Activated T-cell treated with anti-CD3 and anti-CD28 coated beads, Interleukin-2, amount 50 U/mL, for 24 hours (primary cell): ENCODE measurements at regions not wholly inside any gene's neighbourhood (a gene's known extent, or its start where the extent isn't known, plus 50 kb on each side); places are given as distances from the start of the nearest gene placed in this dataset.

ENCODE experiments used
- DNase-seq: peaks from one replicate; pipeline ENCODE4 v3.0.0-alpha.2; 2020
- H3K27ac Mint-ChIP-seq: 2 replicates; pipeline ENCODE4 v1.8.0; 2020; ENCODE audit warnings: mild to moderate bottlenecking, mixed read lengths
- H3K27me3 Mint-ChIP-seq: 2 replicates; pipeline ENCODE4 v1.8.0; 2020; ENCODE audit warnings: mixed read lengths
- H3K36me3 Mint-ChIP-seq: 2 replicates; pipeline ENCODE4 v1.8.0; 2020; ENCODE audit warnings: low read depth, mixed read lengths
- H3K4me1 Mint-ChIP-seq: 2 replicates; pipeline ENCODE4 v1.8.0; 2020; ENCODE audit warnings: low read depth, mixed read lengths
- H3K4me3 Mint-ChIP-seq: 2 replicates; pipeline ENCODE4 v1.8.0; 2020; ENCODE audit warnings: mild to moderate bottlenecking, moderate library complexity, mixed read lengths
- H3K9me3 Mint-ChIP-seq: 2 replicates; pipeline ENCODE4 v1.8.0; 2020; ENCODE audit warnings: mixed read lengths

DNA sequence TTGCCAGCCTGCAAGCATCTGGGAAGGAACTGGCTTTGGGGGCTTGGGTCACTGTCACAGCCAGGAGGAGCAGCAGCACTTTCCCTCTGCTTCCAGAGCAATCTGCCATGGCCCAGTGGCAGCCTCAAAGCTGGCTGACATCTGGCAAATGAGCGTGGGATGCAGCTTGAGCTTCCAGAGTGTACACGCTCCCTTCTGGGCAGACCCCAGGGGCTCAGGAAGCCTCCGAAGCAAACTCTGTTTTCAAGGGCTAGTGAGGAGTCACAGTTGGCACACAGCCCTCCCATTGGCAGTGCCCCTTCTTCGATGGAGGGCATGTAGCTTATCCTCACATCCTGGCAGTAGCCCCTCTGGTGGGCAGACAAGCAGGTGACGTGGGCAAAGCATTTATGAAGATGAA is 249.6 kb downstream of the ENGASE start:
- H3K4me1 Mint-ChIP-seq: no peaks in the 10 kb centered on the region
- no peaks in the 10 kb centered on the region for H3K36me3 Mint-ChIP-seq
- no peak for DNase-seq
- peaks cover 40% of the 10 kb centered on the region for H3K27me3 Mint-ChIP-seq
- no peaks in the 10 kb centered on the region for H3K9me3 Mint-ChIP-seq
- H3K4me3 Mint-ChIP-seq: no peak overlapping the region
- no peak overlapping the region for H3K27ac Mint-ChIP-seq

DNA sequence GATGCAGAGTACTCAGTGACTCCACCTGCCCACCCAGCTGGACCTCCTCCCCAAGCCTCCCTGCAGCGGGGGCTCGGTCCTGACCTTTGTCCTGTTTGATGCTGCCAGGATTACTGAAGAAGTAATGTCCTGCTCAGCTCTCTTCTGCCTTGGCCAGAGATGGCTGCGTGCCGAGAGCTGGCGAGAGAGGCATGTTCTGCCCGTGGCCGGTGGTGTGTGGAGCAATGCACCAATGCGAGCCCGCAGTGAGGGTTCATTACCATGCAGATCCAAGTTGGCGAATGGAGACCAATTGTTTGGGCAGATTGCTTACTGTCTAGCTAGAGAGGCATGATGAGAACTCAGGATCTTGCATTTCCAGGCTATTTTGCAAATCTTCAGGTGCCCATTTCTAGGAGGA is 248.9 kb downstream of the ENGASE start:
- no peaks in the 10 kb centered on the region for H3K9me3 Mint-ChIP-seq
- no peaks in the 10 kb centered on the region for H3K4me1 Mint-ChIP-seq
- peaks cover 38% of the 10 kb centered on the region for H3K27me3 Mint-ChIP-seq
- H3K36me3 Mint-ChIP-seq: no peaks in the 10 kb centered on the region
- no peak overlapping the region for H3K4me3 Mint-ChIP-seq
- no peak for DNase-seq
- H3K27ac Mint-ChIP-seq: no peak overlapping the region

DNA sequence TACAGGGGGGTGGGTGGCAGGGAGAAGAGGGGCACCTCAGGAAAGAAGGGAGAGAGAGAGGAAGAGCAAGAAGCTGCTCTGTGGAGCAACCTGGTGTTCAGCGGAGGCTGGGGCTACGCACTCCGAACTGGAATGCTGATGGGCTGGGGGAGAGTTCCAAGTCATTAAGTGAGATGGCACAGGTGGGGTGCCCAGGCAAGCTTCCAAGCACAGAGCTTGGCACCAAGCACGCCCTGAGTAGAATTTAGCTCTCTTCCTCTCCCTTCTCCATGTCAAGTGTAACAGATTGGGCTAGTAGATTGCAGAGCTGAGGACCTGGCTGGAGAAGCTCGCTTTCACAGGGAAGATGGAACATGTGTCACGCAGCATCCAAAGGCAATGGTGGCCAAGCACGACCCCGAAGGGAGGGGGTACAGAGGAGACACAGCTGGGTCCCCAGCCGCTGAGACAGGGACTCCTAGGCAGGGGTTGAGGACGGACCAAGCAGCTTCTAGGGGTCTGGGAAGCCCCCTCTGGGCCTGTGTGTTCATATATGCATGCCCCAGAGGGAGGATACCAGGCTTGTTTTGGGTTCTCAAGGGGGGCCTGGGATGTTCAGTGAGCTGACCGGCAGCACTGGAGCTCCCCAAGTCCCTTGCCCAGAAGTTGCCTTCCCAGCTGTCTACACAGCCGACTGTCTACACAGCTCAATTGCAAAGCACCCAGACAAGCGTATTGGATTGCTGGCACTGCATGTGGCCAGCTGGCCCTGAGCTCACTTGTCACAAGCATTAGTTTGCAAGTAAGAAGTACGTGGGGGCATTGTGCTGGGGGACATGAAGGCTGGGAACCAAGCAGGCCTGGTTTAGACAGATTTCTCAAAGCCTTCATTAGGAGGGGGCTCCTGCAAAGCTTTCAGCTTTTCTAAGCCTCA is 247.8 kb downstream of the ENGASE start:
- Mint-ChIP-seq H3K36me3 (no peaks in the 10 kb centered on the region), H3K27ac (no peak overlapping the region), H3K4me1 (no peaks in the 10 kb centered on the region), H3K27me3 (peaks cover 35% of the 10 kb centered on the region), H3K4me3 (no peak overlapping the region), H3K9me3 (no peaks in the 10 kb centered on the region)
- no peak for DNase-seq

DNA sequence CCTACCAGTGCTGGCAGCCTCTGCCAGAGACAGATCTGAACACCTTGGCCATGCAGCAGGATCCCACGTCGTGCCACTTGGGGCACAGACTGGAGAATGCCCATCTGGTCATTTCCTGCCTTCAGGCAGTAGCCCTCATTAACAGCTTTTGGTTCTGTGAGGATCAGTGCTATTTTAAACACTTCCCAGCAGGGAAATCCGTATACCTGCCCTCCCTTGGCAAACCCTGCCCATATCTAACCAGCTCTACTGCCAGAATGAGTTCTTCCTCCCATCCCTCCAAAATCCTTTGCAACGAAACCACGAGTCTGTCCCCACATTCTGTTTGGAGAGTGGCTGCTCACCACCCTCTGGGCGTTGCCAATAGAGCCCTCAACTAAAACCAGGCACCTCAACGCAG is 245.7 kb downstream of the ENGASE start:
- Mint-ChIP-seq H3K36me3 (no peaks in the 10 kb centered on the region), H3K4me1 (no peaks in the 10 kb centered on the region), H3K9me3 (no peaks in the 10 kb centered on the region), H3K4me3 (no peak overlapping the region), H3K27ac (no peak overlapping the region), H3K27me3 (peaks cover 31% of the 10 kb centered on the region)
- no peak for DNase-seq

DNA sequence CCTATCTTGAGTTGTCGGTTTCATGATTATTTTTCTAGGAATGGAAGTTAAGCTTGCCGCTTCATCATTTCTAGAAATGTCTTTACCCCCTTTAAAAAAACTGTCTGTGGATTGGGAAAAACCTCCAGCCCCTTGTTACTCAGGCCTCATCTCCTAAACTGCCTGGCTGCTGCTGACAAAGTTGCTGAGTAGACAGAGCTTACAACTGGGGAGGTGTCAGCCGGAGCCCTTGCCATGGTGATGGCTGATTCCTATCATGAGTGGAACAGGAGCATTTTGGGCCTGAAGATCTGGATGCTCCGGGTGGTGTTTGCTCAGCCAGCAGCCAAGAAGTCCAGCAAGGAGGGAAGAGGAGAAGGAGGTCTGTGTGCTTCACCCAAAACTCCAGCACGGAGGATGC is 243.3 kb downstream of the ENGASE start:
- no peaks in the 10 kb centered on the region for H3K9me3 Mint-ChIP-seq
- no peak overlapping the region for H3K4me3 Mint-ChIP-seq
- no peak for DNase-seq
- H3K4me1 Mint-ChIP-seq: no peaks in the 10 kb centered on the region
- no peak overlapping the region for H3K27ac Mint-ChIP-seq
- no peaks in the 10 kb centered on the region for H3K36me3 Mint-ChIP-seq
- H3K27me3 Mint-ChIP-seq: peaks cover 41% of the 10 kb centered on the region

DNA sequence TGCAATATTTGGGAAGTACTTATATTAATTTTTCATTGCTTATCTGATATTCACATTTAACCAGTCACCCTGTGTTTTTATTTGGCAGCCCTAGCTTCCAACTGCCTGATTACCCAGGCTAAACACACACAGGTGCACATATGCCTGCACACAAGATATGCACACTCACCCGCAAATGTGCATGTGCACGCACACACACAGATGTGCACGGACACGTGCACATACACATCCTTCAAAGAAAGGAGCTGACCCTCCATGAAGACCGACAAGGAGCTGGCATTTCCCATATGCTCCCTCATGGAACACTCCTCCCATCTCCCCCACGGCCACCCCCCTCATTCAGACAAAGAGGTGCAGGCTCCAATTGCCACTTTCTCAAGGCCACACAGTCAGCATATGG is 242.2 kb downstream of the ENGASE start:
- Mint-ChIP-seq H3K27me3 (peaks cover 47% of the 10 kb centered on the region), H3K9me3 (no peaks in the 10 kb centered on the region), H3K4me3 (no peak overlapping the region), H3K27ac (no peak overlapping the region), H3K4me1 (no peaks in the 10 kb centered on the region), H3K36me3 (no peaks in the 10 kb centered on the region)
- DNase-seq: no peak

DNA sequence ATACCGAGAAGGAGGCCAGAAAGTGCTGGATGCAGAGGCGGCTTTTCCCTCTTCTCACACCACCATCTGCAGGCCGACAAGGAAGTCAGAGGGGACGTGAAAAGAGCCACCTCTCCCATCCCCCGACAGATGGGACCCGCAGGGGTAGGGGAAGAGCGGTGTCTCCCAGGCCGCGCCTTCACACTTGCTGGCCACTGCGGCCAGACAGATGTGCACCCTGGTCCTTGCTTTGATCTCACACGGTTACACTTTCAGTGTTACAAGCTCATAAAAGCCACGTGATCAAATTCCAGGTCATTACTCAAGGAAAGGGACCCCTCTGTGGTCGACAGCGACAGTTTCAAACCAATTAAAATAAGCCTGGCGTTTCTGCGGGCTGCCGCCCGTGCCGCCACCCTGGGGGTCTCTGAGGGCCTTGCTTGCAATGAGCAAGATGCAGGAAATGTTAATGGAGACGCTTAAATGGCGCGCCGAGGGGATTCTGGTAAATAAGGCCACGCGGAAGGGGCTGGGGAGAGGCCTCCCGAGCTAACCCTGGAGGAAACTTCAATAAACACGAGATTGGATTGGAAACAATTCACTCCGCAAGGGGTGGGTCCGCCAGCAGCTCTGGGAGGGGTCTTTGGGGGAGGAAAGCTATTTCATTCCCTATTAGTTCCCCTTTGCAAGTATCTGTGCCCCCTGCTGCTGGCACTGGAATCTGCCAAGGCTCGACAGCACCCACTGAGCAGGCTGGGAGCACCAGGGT is 240.9 kb downstream of the ENGASE start:
- no peaks in the 10 kb centered on the region for H3K4me1 Mint-ChIP-seq
- H3K27me3 Mint-ChIP-seq: peaks cover 48% of the 10 kb centered on the region
- no peaks in the 10 kb centered on the region for H3K9me3 Mint-ChIP-seq
- H3K4me3 Mint-ChIP-seq: no peak overlapping the region
- no peak overlapping the region for H3K27ac Mint-ChIP-seq
- DNase-seq: no peak
- H3K36me3 Mint-ChIP-seq: no peaks in the 10 kb centered on the region

DNA sequence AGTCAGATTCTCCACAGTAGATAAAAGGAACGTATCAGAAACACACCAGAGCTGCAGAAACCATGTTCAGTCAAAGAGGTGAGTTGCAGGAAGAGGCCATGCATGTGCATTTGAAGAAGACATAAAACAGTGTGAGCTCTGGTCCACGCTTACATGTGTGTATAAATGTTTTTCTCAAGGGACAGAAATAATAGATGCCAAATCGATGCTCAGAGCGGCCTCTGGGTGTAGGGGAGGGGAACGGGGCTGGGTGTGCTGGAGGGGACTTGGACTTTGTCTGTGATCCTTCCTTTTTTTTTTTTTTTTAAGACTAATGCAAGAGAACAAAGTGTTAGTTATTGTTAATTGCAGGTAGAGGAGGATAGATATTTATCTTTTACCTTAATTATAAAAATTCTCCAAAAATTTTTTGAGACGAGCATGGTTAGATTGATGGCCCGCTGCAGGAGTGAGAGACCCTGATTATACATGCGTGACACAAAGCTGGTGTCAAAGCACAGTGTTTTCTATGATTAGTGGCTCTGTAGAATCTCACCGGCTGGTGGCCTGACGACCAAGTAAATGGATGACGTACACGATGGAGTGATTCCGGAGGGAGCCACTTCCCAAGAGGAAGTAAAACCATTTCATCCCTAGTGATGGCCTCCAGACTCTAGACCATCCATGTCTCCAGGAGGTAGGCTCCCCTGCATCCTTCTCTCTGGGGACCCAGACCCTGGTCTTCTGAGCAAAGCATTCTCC is 240.2 kb downstream of the ENGASE start:
- H3K4me3 Mint-ChIP-seq: no peak overlapping the region
- no peak overlapping the region for H3K27ac Mint-ChIP-seq

DNA sequence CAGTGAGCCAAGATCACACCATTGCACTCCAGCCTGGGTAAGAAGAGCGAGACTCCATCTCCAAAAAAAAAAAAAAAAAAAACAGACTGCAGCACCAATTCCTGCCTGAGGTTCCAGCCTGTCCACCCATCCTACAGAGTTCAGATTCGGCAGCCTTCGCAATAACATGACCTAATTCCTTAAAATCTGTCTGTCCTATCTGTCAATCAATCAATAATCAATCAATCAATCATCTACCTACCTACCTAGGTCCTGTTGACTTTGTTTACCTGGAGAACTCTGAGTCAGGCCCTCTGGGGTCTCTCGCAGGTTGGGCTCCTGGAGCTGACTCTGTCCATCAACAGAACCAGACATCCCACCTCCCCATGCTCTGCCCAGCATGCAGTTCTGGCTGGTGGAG is 236.7 kb downstream of the ENGASE start:
- H3K27me3 Mint-ChIP-seq: peaks cover 58% of the 10 kb centered on the region
- H3K27ac Mint-ChIP-seq: no peak overlapping the region

More for the DNA sequence above, 240.2 kb downstream of the ENGASE start:
- no peak for DNase-seq
- Mint-ChIP-seq H3K9me3 (no peaks in the 10 kb centered on the region), H3K36me3 (no peaks in the 10 kb centered on the region), H3K4me1 (no peaks in the 10 kb centered on the region), H3K27me3 (peaks cover 47% of the 10 kb centered on the region)

DNA sequence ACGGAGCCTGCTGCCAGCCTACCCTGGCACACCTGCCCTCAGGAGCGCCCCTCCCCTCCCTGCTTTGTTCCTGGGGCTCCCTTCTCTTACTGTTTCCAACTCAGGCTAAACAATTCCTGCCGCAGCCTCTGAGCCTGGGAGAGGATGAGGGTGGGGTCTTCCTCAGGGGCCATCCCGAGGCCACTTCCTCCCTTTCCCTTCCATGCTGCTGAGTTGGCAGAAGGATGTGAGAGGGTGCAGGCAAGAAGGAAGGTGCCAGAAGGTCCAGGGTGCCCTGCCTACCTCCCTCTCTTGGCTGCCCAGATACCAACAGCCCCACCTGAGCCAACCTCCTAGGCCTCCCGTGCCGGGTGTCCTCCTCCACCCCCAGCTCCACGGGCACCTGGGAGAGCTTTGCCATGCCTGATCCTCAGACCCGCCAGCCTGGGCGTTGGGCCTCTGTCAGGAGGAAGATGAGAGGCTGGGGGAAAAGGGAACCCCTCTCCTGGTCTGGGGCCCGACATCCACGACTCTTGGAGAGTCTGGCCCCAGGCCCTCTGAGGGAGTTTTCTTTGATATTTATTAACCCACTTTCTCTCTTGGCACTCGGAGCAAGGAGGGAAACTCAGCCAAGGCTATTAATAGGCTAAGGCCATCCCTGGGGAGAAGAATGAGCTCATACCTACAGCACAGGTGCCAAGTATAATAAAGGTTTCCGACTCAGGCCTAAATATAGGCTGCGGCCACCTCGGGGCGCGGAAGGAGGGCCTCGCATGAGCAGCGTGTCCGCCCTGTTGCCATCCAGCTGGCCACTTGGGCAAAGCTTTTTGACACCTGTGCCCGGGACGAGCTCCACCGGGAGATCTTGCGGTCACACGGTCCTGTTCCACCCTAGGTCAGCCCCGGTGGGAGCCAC is 232.0 kb downstream of the ENGASE start:
- no peak overlapping the region for H3K4me3 Mint-ChIP-seq
- no peak overlapping the region for H3K27ac Mint-ChIP-seq
- no peaks in the 10 kb centered on the region for H3K36me3 Mint-ChIP-seq
- no peaks in the 10 kb centered on the region for H3K9me3 Mint-ChIP-seq
- no peak for DNase-seq
- H3K27me3 Mint-ChIP-seq: peaks cover 53% of the 10 kb centered on the region
- no peaks in the 10 kb centered on the region for H3K4me1 Mint-ChIP-seq

More for the DNA sequence above, 236.7 kb downstream of the ENGASE start:
- H3K36me3 Mint-ChIP-seq: no peaks in the 10 kb centered on the region
- no peaks in the 10 kb centered on the region for H3K4me1 Mint-ChIP-seq
- no peaks in the 10 kb centered on the region for H3K9me3 Mint-ChIP-seq
- DNase-seq: no peak
- H3K4me3 Mint-ChIP-seq: no peak overlapping the region

DNA sequence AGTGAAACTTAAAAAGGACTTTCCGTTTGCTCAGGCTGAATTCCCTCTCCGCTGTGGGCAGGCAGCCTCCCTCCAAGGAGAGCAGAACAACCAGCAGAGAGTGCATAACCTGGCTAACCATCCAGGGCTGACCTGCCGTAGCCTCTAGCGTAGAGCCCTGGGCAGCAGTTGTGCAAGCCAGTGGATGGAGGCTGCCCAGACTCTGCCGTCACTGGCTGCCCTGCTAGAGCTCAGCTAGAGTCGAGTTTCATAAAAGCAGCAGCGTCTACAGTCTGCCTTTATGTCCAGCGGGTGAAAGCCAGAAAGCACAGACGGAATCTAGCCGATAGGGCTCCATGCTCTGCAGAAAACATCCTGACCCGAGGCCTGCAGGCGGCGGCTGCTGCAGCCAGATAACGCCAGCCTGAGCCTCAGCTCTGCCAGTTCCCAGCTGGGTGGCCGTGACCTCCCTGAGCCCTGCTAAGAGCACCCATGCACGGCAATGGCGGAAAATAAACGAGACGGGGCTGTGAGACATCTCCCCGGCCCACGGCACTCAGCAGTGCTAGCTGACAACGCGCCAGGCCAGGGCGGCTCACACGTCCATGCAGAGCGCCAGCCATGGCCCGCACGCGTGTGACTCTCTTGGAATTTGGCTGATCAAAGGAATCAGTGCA is 231.3 kb downstream of the ENGASE start:
- Mint-ChIP-seq H3K9me3 (no peaks in the 10 kb centered on the region), H3K27ac (no peak overlapping the region), H3K27me3 (peaks cover 47% of the 10 kb centered on the region), H3K36me3 (no peaks in the 10 kb centered on the region), H3K4me3 (no peak overlapping the region), H3K4me1 (no peaks in the 10 kb centered on the region)
- no peak for DNase-seq

DNA sequence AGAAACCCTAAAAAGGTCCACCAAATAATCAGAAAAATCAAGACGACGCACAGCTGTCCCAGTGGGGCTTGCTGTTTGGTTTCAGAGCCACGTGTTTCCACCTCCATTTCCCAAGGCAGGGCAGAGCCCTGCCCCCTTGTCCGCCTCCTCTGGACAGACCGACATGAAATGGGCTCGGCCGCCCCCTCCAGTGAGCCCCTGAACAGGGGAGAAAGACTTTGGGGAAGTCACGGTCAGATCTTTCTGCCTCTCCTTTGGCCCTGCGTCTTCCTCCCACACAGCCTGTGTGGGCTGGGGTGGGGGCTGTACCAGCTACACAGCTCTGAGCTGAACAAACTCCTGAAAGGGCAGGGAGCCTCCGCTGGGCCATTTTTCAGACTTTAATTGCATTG is 230.7 kb downstream of the ENGASE start:
- Mint-ChIP-seq H3K27ac (no peak overlapping the region), H3K4me1 (no peaks in the 10 kb centered on the region), H3K9me3 (no peaks in the 10 kb centered on the region), H3K27me3 (peaks cover 42% of the 10 kb centered on the region), H3K36me3 (no peaks in the 10 kb centered on the region), H3K4me3 (no peak overlapping the region)
- DNase-seq: no peak

DNA sequence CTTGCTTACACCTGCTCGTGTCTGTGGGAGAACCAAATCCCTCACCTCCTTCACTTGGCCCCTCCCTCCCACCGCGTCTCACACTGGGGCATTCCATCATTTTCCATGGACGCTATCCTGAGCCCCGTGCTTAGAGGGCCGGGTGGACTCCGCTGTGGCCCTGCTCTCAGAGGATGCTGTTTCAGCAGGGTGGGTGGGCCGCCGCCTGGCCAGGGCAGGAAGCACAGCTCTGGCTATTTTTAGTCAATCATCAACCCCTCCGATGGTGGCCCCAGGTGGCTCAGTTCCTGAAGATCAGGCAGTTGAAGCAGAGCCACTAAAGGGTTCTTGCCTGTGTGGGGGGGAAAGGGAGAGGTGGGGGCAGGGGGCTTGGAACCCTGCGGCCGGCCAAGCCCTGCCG is 230.3 kb downstream of the ENGASE start:
- Mint-ChIP-seq H3K27me3 (peaks cover 42% of the 10 kb centered on the region), H3K36me3 (no peaks in the 10 kb centered on the region), H3K27ac (no peak overlapping the region), H3K4me3 (no peak overlapping the region), H3K4me1 (no peaks in the 10 kb centered on the region), H3K9me3 (no peaks in the 10 kb centered on the region)
- DNase-seq: no peak
